ENCODE measurements at regions not wholly inside any gene's neighbourhood (a gene's known extent, or its start where the extent isn't known, plus 50 kb on each side); places are given as distances from the start of the nearest gene placed in this dataset.

DNA sequence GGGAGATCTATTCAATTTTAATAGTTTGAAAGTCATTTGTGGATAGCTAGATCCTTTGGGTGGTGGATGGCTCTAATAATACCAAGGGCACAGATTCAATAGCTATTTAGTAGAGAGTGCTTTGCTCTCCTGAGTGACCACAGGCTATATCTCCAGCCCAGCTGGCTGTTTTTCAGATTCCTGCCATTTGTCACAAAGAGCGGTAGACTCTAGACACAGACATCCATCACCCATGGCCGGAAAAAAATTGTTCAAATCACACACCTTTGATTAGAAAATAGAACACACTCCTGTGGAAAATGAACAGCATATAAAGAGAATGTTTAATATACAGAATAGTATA is 171.6 kb upstream of the MITF start:
- Histone ChIP-seq H3K27ac (ENCODE audit: low read depth in 1 of 2, low read length in 2 of 2) (no peak overlapping the region), H3K4me2 (replicated peaks; ENCODE audit: extremely low read depth, low read length, poor library complexity, severe bottlenecking) (no peak overlapping the region)
- no peaks in the 10 kb centered on the region for H3K9me3 Mint-ChIP-seq

GRCh38 chr3:69567023-69567709 is 172.1 kb upstream of the MITF start:
- peaks cover 27% of the 10 kb centered on the region for H3K4me1 Mint-ChIP-seq
- H3K4me3 Mint-ChIP-seq = peak overlapping the region in 1 of 2 donors; percentile 28

More for the DNA sequence above, 171.6 kb upstream of the MITF start:
- peaks cover 17 to 21% of the 10 kb centered on the region in 2 donors for H3K4me1 ChIP-seq (ENCODE audit: control insufficient read depth in 1 of 2, insufficient read depth in 2 of 2, low read length in 2 of 2)
- no peak for TF ChIP-seq CTCF (IDR thresholded peaks at IDR 0.05)
- no peaks in the 10 kb centered on the region for H3K36me3 ChIP-seq (replicated peaks in 1 of 2; ENCODE audit: control insufficient read depth in 1 of 2, insufficient read depth in 2 of 2, low read length in 2 of 2)
- Mint-ChIP-seq H3K4me3 (no peak overlapping the region), H3K4me1 (peaks cover 27% of the 10 kb centered on the region), H3K27ac (no peak overlapping the region), H3K36me3 (no peaks in the 10 kb centered on the region), H3K27me3 (ENCODE audit: low read depth in 3 of 3) (peaks cover 0 to 2% (median 0%) of the 10 kb centered on the region in 3 donors)
- no peak overlapping the region for H2AFZ ChIP-seq (ENCODE audit: insufficient read depth, low read depth, low read length, poor library complexity, severe bottlenecking)
- no peaks in the 10 kb centered on the region for H3K9me3 ChIP-seq (replicated peaks in 1 of 2; ENCODE audit: control insufficient read depth in 1 of 2, insufficient read depth in 1 of 2, low read length in 2 of 2)
- no peak for DNase-seq
- H3K27me3 ChIP-seq (ENCODE audit: control insufficient read depth in 2 of 2, insufficient read depth in 2 of 2, low read length in 2 of 2) = no peaks in the 10 kb centered on the region
- intact Hi-C loops (cut with micrococcal nuclease) = no loop called here
- no peaks in the 10 kb centered on the region for H3K79me2 ChIP-seq (ENCODE audit: insufficient read depth, low read length)
- WGBS (ENCODE audit: insufficient coverage) = no CpG with 5 or more reads among the region's 2 CpGs
- no peak overlapping the region for H3K4me3 ChIP-seq (replicated peaks in 1 of 3; ENCODE audit: low read depth in 2 of 3, low read length in 3 of 3)
- no peak overlapping the region for H3K9ac ChIP-seq (ENCODE audit: insufficient read depth, low read length, poor library complexity, severe bottlenecking)
- no peaks in the 10 kb centered on the region for H4K20me1 ChIP-seq (ENCODE audit: insufficient read depth, low read length)

More at GRCh38 chr3:69567023-69567709, 172.1 kb upstream of the MITF start:
- intact Hi-C loops (cut with micrococcal nuclease) = no loop called here
- no peaks in the 10 kb centered on the region for H3K9me3 Mint-ChIP-seq
- no peaks in the 10 kb centered on the region for H3K9me3 ChIP-seq (replicated peaks in 1 of 2; ENCODE audit: control insufficient read depth in 1 of 2, insufficient read depth in 1 of 2, low read length in 2 of 2)
- H3K27me3 ChIP-seq (ENCODE audit: control insufficient read depth in 2 of 2, insufficient read depth in 2 of 2, low read length in 2 of 2) = no peaks in the 10 kb centered on the region
- no peak for TF ChIP-seq CTCF (IDR thresholded peaks at IDR 0.05)
- no peak overlapping the region for H3K27ac Mint-ChIP-seq
- H3K4me3 ChIP-seq (replicated peaks in 1 of 3; ENCODE audit: low read depth in 2 of 3, low read length in 3 of 3) = no peak overlapping the region
- no peak overlapping the region for H3K4me2 ChIP-seq (replicated peaks; ENCODE audit: extremely low read depth, low read length, poor library complexity, severe bottlenecking)
- 8% methylated on average over 3 of the region's 4 CpGs for WGBS (ENCODE audit: insufficient coverage)
- peaks cover 0 to 2% (median 0%) of the 10 kb centered on the region in 3 donors for H3K27me3 Mint-ChIP-seq (ENCODE audit: low read depth in 3 of 3)
- H3K9ac ChIP-seq (ENCODE audit: insufficient read depth, low read length, poor library complexity, severe bottlenecking) = no peak overlapping the region
- peaks cover 17 to 21% of the 10 kb centered on the region in 2 donors for H3K4me1 ChIP-seq (ENCODE audit: control insufficient read depth in 1 of 2, insufficient read depth in 2 of 2, low read length in 2 of 2)
- H3K36me3 ChIP-seq (replicated peaks in 1 of 2; ENCODE audit: control insufficient read depth in 1 of 2, insufficient read depth in 2 of 2, low read length in 2 of 2) = no peaks in the 10 kb centered on the region
- H2AFZ ChIP-seq (ENCODE audit: insufficient read depth, low read depth, low read length, poor library complexity, severe bottlenecking) = no peak overlapping the region
- H3K79me2 ChIP-seq (ENCODE audit: insufficient read depth, low read length) = no peaks in the 10 kb centered on the region
- H4K20me1 ChIP-seq (ENCODE audit: insufficient read depth, low read length) = no peaks in the 10 kb centered on the region
- H3K27ac ChIP-seq (ENCODE audit: low read depth in 1 of 2, low read length in 2 of 2) = no peak overlapping the region
- H3K36me3 Mint-ChIP-seq = no peaks in the 10 kb centered on the region
- peak in 1 of 3 donors; percentile 15 for DNase-seq

All from CD14-positive monocyte (primary cell).